Adrenal gland (tissue), 5 donors: ENCODE measurements at regions not wholly inside any gene's neighbourhood (a gene's known extent, or its start where the extent isn't known, plus 50 kb on each side); places are given as distances from the start of the nearest gene placed in this dataset.

ENCODE experiments used
- CTCF ChIP-seq, 6 experiments: fragments of 450-650 bp in 4 of 6; fragments of 200-600 bp in 2 of 6; sonication (generic) in 1 of 6; IDR thresholded peaks; 1 replicate in 5 of 6; 2 replicates in 1 of 6; pipeline versions ENCODE4 v1.5.1 to v1.8.0; 2016 to 2021; ENCODE audit warnings: antibody characterized with exemption in 6 of 6, mild to moderate bottlenecking in 2 of 6, moderate library complexity in 1 of 6
- POLR2A ChIP-seq, 2 donors: fragments of 450-650 bp; IDR thresholded peaks; one replicate each; pipeline ENCODE4 v1.6.1; 2017; ENCODE audit warnings: antibody characterized with exemption in 2 of 2, mild to moderate bottlenecking in 2 of 2, moderate library complexity in 1 of 2
- donor health status: DM: no; HTN: no; CAD: no.

- TF ChIP-seq POLR2A (IDR thresholded peaks at IDR 0.05) (no peak), CTCF (IDR thresholded peaks at IDR 0.05) (no peak)
Observed at GRCh38 chr14:38873941-38874612, 229.0 kb downstream of the SEC23A start.
